Stimulated activated CD4-positive, alpha-beta T cell treated with anti-CD3 and anti-CD28 coated beads, Interleukin-2, amount 100 ng/mL, for 4 hours (primary cell): ENCODE measurements at regions not wholly inside any gene's neighbourhood (a gene's known extent, or its start where the extent isn't known, plus 50 kb on each side); places are given as distances from the start of the nearest gene placed in this dataset.
"Not testable (repeated sequence)": the region's sequence is repeated elsewhere in the genome, so short reads cannot be mapped to it uniquely, and the experiment has no call there.

Experiments used
- DNase-seq: peaks from one replicate; pipeline ENCODE4 v3.0.0-alpha.2; 2020; ENCODE audit warnings: low read depth

GRCh38 chr5:130836729-130837649 lies 328.1 kb downstream of the HINT1 start:
- DNase-seq, result no peak

GRCh38 chr5:130817598-130818384 lies 347.3 kb downstream of the HINT1 start:
- not testable (repeated sequence) for DNase-seq

- DNase-seq, result no peak
These were observed 349.8 kb downstream of the HINT1 start for GRCh38 chr5:130815246-130815645.

DNA sequence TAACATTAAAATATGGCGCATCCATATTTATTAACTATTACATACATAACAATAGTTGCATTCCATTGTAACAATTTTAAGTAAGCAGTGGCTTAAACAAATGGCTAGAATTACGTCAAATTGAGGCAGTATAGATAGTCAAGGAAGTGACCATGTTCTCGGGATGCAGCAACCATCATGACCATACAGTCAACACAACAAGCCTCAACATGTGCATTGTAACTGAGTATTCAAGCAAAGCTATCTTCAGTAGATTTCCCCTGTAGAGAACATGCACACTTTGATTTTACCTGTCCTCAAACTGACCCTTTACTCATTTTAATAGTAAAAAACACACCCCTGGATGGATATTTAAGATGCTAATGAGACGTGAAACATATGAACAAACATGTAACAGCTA lies 356.4 kb downstream of the HINT1 start:
- DNase-seq, result no peak

DNA sequence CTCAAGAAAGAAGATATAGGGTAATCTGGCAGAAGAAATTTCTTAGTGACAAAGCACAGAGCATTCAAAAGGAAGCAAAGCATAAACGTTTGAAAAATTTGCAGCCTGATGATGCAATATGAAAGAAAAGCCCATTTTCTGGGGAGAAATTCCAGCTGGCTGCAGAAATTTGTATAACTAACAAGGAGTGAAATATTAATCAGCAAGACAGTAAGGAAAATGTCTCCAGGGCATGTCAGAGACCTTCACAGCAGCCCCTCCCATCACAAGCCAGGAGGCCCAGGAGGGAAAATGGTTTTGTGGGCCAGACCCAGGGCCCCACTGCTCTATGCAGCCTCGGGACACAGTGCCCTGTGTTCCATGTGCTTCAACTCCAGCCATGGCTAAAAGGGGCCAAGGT lies 359.4 kb downstream of the HINT1 start:
- no peak for DNase-seq

- no peak for DNase-seq
These were observed 360.0 kb downstream of the HINT1 start for GRCh38 chr5:130805036-130805435.

DNA sequence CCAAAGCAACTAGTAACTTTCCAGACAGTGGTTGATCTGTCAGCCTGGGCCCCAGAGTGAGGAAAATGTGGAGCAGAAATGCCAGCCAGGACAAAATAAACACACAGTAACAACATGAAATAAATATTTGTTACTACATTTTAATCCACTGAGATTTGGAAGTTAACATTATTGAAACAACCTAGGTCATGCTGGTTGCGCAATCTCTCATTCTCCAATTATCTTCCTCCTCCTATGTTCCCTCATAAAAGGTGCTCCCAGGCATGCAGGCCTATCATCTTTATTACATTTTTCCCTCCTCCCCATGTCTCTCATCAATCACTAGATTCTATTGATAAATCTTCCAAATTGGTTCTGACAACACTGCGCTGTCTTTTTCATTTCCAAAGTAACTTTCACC lies 363.1 kb downstream of the HINT1 start:
- DNase-seq, result no peak

DNA sequence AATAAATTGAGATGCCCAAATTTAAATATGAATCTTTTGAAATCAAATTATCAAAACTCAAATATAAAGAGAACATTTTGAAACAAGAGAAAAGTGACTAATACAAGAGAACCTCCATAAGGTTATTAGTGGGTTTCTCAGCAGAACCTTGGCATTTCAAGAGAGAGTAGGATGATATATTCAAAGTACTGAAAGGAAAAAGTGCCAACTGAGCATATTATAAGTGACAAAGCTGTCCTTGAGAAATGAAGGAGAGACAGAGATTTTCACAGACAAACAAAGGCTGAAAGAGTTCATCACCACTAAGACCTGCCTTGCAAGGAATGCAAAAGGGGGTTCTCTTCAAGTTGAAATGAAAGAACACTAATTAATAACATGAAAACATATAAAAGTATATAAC lies 366.0 kb downstream of the HINT1 start:
- DNase-seq, result no peak

- DNase-seq, result no peak
These were observed 367.8 kb downstream of the HINT1 start for GRCh38 chr5:130797303-130797702.

DNA sequence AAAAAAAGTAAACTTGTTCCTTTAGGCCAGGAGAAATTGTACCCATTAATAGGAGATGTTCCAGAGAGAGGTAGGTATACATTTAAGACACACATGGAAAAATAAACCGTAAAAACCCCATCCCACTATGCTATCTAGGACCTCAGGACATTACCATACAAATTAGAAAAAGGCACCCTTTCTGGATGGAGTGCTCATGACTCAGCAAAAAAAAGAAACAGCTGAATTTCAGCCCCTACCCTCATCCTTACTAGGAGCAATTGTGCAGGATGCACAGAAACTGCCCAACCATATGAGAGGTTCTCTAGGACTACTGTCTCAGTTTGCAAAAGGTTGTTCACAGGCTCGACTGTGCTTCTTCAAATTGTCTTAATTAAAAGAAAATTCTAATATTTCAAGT lies 368.2 kb downstream of the HINT1 start:
- no peak for DNase-seq

DNA sequence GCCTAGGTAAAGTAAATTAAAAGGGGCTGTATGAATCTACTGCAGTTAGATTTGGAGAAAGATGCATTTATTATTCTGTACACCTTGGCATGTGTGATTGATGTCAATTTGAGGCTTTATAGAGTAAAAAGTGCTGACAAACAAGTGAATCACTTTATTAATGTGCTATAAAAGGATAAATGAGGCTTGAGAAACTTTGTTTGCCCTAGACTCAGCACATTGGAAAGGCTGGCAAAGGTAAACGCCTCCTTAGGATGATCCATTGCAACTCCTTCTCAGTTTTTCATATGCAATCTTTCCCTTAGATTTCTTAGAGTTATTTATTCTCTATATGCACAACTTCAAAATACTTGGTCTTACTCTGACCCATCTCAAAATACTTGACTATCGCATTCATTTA lies 369.0 kb downstream of the HINT1 start:
- no peak for DNase-seq

GRCh38 chr5:130795037-130795436 lies 370.0 kb downstream of the HINT1 start:
- DNase-seq, result no peak

DNA sequence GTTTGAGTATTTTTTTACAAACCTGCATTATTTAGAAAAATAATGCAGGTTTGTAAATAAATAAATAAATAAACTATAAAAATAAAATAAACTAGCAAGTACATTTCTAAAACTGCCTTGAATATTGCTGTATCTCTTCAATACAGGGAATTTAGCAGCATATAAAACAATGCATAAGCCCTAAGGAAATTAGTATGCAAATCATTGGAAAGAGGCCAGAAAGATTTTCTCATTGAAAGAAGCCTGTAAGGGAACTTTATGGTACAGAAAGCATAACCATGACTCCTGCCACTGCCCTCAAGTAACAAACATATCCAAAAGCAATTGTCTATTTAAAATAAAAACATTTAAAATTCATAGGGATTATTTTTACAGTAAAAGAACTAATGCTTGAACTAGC lies 387.3 kb downstream of the HINT1 start:
- no peak for DNase-seq

DNA sequence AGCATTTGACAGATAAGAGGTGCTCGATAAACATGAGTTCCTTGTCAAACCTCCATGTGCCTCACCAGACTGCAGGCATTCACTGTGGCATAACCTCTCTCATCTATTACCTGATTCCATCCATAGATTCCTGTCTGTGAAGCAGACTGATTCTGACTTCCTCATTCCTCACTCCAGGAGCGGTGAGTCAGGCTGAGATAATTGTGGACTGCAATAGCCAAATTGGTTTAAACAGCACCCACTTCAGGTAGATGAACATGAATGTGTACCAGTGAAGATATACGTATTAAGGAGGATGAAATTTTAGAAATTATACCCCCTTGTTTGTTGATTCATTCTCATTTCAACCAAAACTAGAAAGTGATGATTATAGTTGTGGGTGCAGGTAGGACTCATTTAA lies 391.2 kb downstream of the HINT1 start:
- DNase-seq, result no peak

DNA sequence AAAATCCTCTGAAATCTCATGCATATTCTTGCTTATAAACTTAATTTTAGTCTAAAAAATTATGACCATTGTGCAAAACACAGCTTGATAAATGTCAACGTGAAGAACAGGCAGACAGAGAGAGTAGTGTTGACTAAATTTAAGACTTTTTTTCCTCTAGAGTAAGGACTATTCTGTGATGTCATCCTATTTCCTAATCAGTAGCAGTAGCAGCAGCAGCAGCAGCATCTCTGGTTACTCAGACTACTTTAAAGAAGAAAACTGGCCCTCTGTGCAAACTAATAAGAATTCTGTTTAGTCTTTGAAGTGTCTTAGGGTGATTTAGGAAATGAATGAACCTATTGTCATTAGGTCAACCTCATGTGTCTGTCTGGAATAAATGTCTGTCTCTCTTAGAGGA lies 403.0 kb downstream of the HINT1 start:
- no peak for DNase-seq

DNA sequence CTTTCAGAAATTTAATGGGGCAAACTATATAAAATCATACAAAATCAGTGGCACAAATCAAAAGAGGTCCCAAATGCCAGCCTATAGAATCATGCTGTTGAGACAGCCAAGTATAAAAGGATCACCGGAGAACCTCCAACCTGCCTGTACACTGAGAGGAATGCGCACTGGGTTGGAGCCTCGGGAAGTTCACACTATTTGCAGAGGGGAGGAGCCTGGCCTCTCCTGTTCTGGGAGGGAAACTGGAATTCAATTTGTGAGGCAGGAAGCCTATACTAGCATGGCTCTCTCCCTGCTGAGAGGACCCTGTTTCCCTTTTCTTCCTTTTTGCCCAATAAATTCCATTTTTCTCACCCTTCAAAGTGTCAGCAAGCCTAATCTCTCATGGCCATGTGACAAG lies 406.0 kb downstream of the HINT1 start:
- DNase-seq, result no peak

DNA sequence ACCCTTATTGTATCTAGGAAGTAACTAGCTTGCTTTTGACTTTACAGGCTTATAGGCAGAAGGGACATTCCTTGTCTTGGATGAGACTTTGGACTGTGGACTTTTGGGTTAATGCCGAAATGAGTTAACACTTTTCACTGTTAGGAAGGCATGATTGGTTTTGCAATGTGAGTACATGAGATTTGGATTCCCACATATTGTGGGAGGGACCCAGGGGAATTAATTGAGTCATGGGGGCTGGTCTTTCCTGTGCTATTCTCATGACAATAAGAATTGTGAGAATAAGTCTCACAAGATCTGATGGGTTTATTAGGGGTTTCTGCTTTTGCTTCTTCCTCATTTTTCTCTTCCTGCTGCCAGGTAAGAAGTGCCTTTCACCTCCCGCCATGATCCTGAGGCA lies 417.5 kb downstream of the HINT1 start:
- no peak for DNase-seq

DNA sequence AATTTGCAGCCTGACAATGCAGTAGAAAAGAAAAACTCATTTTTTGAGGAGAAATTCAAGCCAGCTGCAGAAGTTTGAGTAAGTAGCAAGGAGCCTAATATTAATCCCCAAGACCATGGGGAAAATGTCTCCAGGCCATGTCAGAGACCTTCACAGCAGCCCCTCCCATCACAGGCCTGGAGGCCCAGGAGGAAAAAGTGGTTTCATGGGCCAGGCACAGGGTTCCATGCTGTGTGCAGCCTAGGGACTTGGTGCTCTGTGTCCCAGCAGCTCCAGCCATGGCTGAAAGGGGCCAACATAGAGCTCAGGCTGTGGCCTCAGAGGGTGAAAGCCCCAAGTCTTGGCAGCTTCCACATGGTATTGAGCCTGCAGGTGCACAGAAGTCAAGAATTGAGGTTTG lies 418.4 kb downstream of the HINT1 start:
- not testable (repeated sequence) for DNase-seq

GRCh38 chr5:130743092-130743491 lies 422.0 kb downstream of the HINT1 start:
- DNase-seq, result no peak

DNA sequence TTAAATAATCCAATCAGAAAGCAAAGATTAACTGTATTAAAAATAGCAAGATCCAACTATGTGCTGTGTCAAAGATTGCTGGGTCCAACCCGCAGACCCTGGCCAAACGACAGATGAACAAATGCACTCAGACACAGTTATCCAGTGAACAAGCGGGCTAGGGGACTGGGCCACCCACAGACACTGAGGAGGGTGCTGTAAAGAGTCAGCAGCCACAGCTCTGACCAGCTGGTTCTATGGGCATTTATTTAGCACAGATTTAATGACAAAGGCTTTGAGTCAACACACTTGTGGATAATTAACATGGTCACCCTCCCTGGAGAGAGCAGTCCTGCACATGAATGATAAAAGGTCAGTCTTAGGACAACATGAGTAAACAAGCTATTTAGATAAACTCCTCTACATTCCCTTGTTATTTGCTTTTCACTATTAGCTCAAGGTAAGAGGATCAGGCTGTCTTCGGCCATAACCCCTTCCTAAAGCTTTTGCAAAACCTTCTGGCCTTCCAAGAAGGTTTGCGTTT lies 424.9 kb downstream of the HINT1 start:
- DNase-seq, result no peak

- DNase-seq, result no peak
These were observed 433.2 kb downstream of the HINT1 start for GRCh38 chr5:130731839-130732238.

- DNase-seq, result no peak
These were observed 435.5 kb downstream of the HINT1 start for GRCh38 chr5:130729541-130729940.

DNA sequence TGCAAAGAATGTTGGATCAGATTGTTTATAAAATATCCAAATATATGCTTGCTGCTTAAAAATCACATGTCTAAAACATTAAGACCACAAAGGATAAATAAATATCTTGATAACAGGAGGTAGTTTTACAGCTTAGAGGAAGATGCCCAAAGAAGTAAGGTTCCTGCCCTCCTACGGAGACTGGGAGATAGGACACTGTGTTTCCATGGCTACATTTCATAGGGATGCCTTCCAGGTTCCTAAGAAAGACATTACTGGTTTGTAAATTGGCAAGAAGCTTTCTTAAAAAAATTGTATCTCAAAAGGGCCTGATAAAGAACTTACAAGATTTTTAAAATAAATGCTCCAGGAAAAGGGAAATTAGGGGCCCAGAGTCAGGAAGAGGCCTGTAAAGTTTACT lies 437.2 kb downstream of the HINT1 start:
- no peak for DNase-seq
